Trophoblast cell (in vitro differentiated cells and primary cell): ENCODE measurements at regions not wholly inside any gene's neighbourhood (a gene's known extent, or its start where the extent isn't known, plus 50 kb on each side); places are given as distances from the start of the nearest gene placed in this dataset.

Experiments used
- DNase-seq, 2 donors: peaks; one replicate each; pipeline ENCODE4 v3.0.0-alpha.2; 2016
- H2AFZ ChIP-seq: 2 replicates; pipeline ENCODE4 v1.6.1; 2013; ENCODE audit warnings: low read length, moderate library complexity, mild to moderate bottlenecking; ENCODE audit not compliant: insufficient read depth, poor library complexity
- H2AK5ac ChIP-seq: 2 replicates; pipeline ENCODE4 v1.6.1; 2013; ENCODE audit warnings: mild to moderate bottlenecking, low read length
- H2BK120ac ChIP-seq: 2 replicates; pipeline ENCODE4 v1.6.1; 2013; ENCODE audit warnings: low read length, mild to moderate bottlenecking, moderate library complexity; ENCODE audit not compliant: insufficient read depth, poor library complexity
- H2BK12ac ChIP-seq: 2 replicates; pipeline ENCODE4 v1.6.1; 2013; ENCODE audit warnings: mild to moderate bottlenecking, low read length, moderate library complexity
- H2BK5ac ChIP-seq: 2 replicates; pipeline ENCODE4 v1.6.1; 2013; ENCODE audit warnings: low read length, low read depth, moderate library complexity, mild to moderate bottlenecking; ENCODE audit not compliant: poor library complexity
- H3K14ac ChIP-seq: 2 replicates; pipeline ENCODE4 v1.6.1; 2013; ENCODE audit warnings: mild to moderate bottlenecking, low read length
- H3K18ac ChIP-seq: 2 replicates; pipeline ENCODE4 v1.6.1; 2013; ENCODE audit warnings: mild to moderate bottlenecking, low read length
- H3K23ac ChIP-seq: 2 replicates; pipeline ENCODE4 v1.6.1; 2013; ENCODE audit warnings: low read length
- H3K27ac ChIP-seq: 2 replicates; pipeline ENCODE4 v1.5.1; 2013; ENCODE audit warnings: low read depth, mild to moderate bottlenecking, inconsistent platforms, low read length, moderate library complexity
- H3K27me3 ChIP-seq: 2 replicates; pipeline ENCODE4 v1.6.1; 2013; ENCODE audit warnings: inconsistent platforms, mild to moderate bottlenecking, low read length, moderate library complexity; ENCODE audit not compliant: insufficient read depth
- H3K36me3 ChIP-seq, 2 experiments: 1 replicate in 1 of 2; 2 replicates in 1 of 2; pipeline ENCODE4 v1.6.1; 2013; ENCODE audit warnings: low read length in 2 of 2, mild to moderate bottlenecking in 2 of 2, moderate library complexity in 1 of 2; ENCODE audit not compliant: insufficient read depth in 2 of 2, control insufficient read depth in 1 of 2
- H3K4ac ChIP-seq: 2 replicates; pipeline ENCODE4 v1.6.1; 2013; ENCODE audit warnings: low read depth, mild to moderate bottlenecking, low read length, moderate library complexity
- H3K4me1 ChIP-seq, 2 experiments: 1 replicate in 1 of 2; 2 replicates in 1 of 2; pipeline ENCODE4 v1.6.1; 2013; ENCODE audit warnings: low read length in 2 of 2, mild to moderate bottlenecking in 2 of 2, moderate library complexity in 1 of 2; ENCODE audit not compliant: insufficient read depth in 2 of 2, control insufficient read depth in 1 of 2
- H3K4me2 ChIP-seq: 2 replicates; pipeline ENCODE4 v1.6.1; 2013; ENCODE audit warnings: inconsistent platforms, mild to moderate bottlenecking, low read length, moderate library complexity
- H3K4me3 ChIP-seq: 2 replicates; pipeline ENCODE4 v1.5.1; 2013; ENCODE audit warnings: mild to moderate bottlenecking, low read depth, low read length, inconsistent platforms
- H3K79me1 ChIP-seq: one replicate; pipeline ENCODE4 v1.6.1; 2013; ENCODE audit warnings: low read length
- H3K79me2 ChIP-seq: 2 replicates; pipeline ENCODE4 v1.6.1; 2013; ENCODE audit warnings: low read length, mild to moderate bottlenecking; ENCODE audit not compliant: control insufficient read depth, insufficient read depth, poor library complexity
- H3K9ac ChIP-seq: 2 replicates; pipeline ENCODE4 v1.6.1; 2013; ENCODE audit warnings: mild to moderate bottlenecking, low read length
- H3K9me3 ChIP-seq: 2 replicates; pipeline ENCODE4 v1.6.1; 2013; ENCODE audit warnings: low read depth, mild to moderate bottlenecking, control low read depth, inconsistent platforms, low read length; ENCODE audit not compliant: insufficient read depth
- H4K12ac ChIP-seq: 2 replicates; pipeline ENCODE4 v1.6.1; 2013; ENCODE audit warnings: low read depth, mild to moderate bottlenecking, low read length, moderate library complexity
- H4K8ac ChIP-seq: 2 replicates; pipeline ENCODE4 v1.6.1; 2013; ENCODE audit warnings: low read depth, mild to moderate bottlenecking, low read length, moderate library complexity
- H4K91ac ChIP-seq: one replicate; pipeline ENCODE4 v1.6.1; 2013; ENCODE audit warnings: low read depth, mild to moderate bottlenecking, low read length, moderate library complexity
- WGBS: extraction: QIAGEN DNeasy Blood & Tissue Kit; methylation state at CpG from one replicate; pipeline ENCODE4 v1.1.7; 2013; ENCODE audit warnings: missing lambda C conversion rate; ENCODE audit not compliant: insufficient read length, insufficient coverage; ENCODE audit errors: extremely low coverage; 5-methylcytosine and 5-hydroxymethylcytosine counted together

DNA sequence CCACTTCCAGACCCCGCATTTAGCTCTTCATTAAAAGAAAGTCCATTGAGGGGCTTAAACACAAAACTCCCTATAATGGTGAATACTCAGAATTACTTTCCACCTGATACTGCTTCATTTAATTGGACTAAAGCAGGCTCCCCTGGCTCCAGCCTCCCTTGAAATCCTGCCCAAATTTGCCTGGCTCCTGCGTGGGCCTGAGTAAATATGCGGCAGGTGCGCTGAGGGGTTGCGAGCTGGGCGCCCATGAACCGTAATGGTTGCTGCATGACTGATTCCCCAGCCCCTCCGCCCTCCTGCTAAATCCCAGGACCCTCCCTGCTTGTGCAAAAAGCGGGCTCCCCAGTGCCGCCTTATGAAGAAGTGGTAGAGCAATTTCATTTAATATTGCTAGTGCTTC is 639.7 kb downstream of the BNC2 start:
- no peak overlapping the region for H4K91ac ChIP-seq
- H3K14ac ChIP-seq, result no peak overlapping the region
- H2AFZ ChIP-seq, result no peak overlapping the region
- H2BK5ac ChIP-seq, result no peak overlapping the region
- no peak overlapping the region for H4K8ac ChIP-seq
- H3K23ac ChIP-seq, result no peak overlapping the region
- H3K4me3 ChIP-seq, result no peak overlapping the region
- no peaks in the 10 kb centered on the region for H3K79me2 ChIP-seq
- no peak overlapping the region for H2AK5ac ChIP-seq
- no peak for DNase-seq
- no peaks in the 10 kb centered on the region for H3K4me1 ChIP-seq
- no peaks in the 10 kb centered on the region for H3K79me1 ChIP-seq
- no peaks in the 10 kb centered on the region for H3K27me3 ChIP-seq
- no peak overlapping the region for H3K27ac ChIP-seq
- H3K18ac ChIP-seq, result no peak overlapping the region
- peaks cover 3% of the 10 kb centered on the region for H3K9me3 ChIP-seq
- H3K9ac ChIP-seq, result no peak overlapping the region
- no peak overlapping the region for H3K4me2 ChIP-seq
- WGBS, result no CpG with 5 or more reads among the region's 10 CpGs
- no peaks in the 10 kb centered on the region for H3K36me3 ChIP-seq
- H3K4ac ChIP-seq, result no peak overlapping the region
- no peak overlapping the region for H2BK12ac ChIP-seq
- no peak overlapping the region for H4K12ac ChIP-seq
- no peak overlapping the region for H2BK120ac ChIP-seq

DNA sequence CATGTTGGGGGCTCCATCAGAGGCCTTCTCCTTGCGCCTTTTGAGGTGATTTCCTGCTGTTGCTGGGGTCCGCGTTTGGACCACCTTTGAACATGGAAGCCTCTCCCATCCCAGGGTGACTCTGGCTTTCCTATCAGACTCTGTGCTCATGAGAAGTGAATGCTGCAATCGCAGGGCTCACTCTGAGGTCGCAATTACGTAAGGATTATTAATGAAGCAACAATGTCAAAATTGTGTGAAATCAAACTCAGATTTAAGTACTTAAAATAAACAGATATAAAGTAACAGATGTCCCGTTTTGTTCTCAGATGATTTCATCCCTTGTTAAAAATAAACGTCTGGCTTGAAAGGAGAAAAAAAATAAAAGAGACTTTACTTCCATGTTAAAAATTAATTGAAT is 634.2 kb downstream of the BNC2 start:
- H3K4ac ChIP-seq, result no peak overlapping the region
- H4K12ac ChIP-seq, result no peak overlapping the region
- no peak overlapping the region for H3K4me3 ChIP-seq
- H3K36me3 ChIP-seq, result no peaks in the 10 kb centered on the region
- H3K9me3 ChIP-seq, result peaks cover 3% of the 10 kb centered on the region
- H3K23ac ChIP-seq, result no peak overlapping the region
- peaks cover 6% of the 10 kb centered on the region for H3K79me1 ChIP-seq
- H3K4me2 ChIP-seq, result no peak overlapping the region
- H3K79me2 ChIP-seq, result no peaks in the 10 kb centered on the region
- no peak overlapping the region for H3K14ac ChIP-seq
- no peak overlapping the region for H2BK120ac ChIP-seq
- H2BK5ac ChIP-seq, result no peak overlapping the region
- H2BK12ac ChIP-seq, result no peak overlapping the region
- no peak overlapping the region for H4K8ac ChIP-seq
- H2AK5ac ChIP-seq, result no peak overlapping the region
- H3K4me1 ChIP-seq, result peaks cover 2 to 4% of the 10 kb centered on the region in 2 experiments
- no CpG with 5 or more reads among the region's 8 CpGs for WGBS
- no peak overlapping the region for H3K18ac ChIP-seq
- H2AFZ ChIP-seq, result no peak overlapping the region
- H3K9ac ChIP-seq, result no peak overlapping the region
- no peak for DNase-seq
- no peaks in the 10 kb centered on the region for H3K27me3 ChIP-seq
- no peak overlapping the region for H4K91ac ChIP-seq
- H3K27ac ChIP-seq, result no peak overlapping the region

DNA sequence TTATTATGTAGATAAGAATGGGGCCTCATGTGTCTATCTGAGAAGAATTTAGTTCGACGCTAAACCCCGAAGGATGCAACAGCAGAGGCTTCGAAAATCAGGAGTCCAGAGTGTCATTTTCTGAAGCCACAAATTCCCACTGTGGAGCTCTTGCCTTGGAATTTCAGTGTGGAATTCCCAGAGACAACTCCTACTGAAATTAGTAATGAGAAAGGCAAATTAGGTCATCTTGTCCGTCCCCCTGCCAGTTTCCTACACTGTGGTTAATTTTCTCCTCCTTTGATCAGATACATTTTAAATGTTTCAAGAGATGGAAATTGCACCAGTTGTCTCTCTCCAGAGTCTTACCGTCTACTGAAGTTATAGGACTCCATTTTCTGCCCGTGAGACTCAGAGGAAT is 633.6 kb downstream of the BNC2 start:
- H3K27ac ChIP-seq, result no peak overlapping the region
- H3K36me3 ChIP-seq, result no peaks in the 10 kb centered on the region
- no peaks in the 10 kb centered on the region for H3K27me3 ChIP-seq
- H3K4me1 ChIP-seq, result peaks cover 7 to 9% of the 10 kb centered on the region in 2 experiments
- no peak overlapping the region for H3K18ac ChIP-seq
- no peak overlapping the region for H4K8ac ChIP-seq
- no peaks in the 10 kb centered on the region for H3K79me2 ChIP-seq
- H2BK12ac ChIP-seq, result no peak overlapping the region
- no peak overlapping the region for H3K9ac ChIP-seq
- WGBS, result no CpG with 5 or more reads among the region's 7 CpGs
- H4K12ac ChIP-seq, result no peak overlapping the region
- H2AFZ ChIP-seq, result no peak overlapping the region
- H4K91ac ChIP-seq, result no peak overlapping the region
- H3K4ac ChIP-seq, result no peak overlapping the region
- H3K9me3 ChIP-seq, result peaks cover 3% of the 10 kb centered on the region
- no peak overlapping the region for H2BK5ac ChIP-seq
- no peak overlapping the region for H2AK5ac ChIP-seq
- no peak overlapping the region for H3K4me2 ChIP-seq
- no peak overlapping the region for H3K14ac ChIP-seq
- H3K4me3 ChIP-seq, result no peak overlapping the region
- no peak overlapping the region for H2BK120ac ChIP-seq
- no peak for DNase-seq
- H3K23ac ChIP-seq, result no peak overlapping the region
- peaks cover 7% of the 10 kb centered on the region for H3K79me1 ChIP-seq

DNA sequence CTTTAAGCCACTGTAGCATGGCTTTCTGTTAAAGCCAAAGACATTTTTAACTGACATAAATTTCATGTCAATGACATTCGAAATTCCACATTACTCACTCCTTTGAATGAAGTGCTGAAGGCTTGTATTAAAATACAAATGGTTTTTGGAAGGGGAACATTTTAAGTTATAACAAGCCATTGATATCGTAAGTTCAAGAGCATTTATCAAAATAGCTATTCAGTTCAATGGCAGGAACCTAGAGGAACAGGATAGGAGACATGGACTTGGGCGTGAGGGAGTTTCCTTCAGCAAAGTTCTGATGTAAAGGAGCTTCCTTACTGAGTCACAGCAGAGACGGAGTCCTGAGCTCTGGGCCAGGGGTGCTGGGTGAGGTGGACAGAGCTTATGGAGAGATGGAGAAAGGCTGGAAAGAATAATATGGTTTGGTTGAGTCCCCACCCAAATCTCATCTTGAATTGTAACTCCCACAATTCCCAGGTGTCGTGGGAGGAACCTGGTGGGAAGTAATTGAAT is 631.8 kb downstream of the BNC2 start:
- Histone ChIP-seq H2BK120ac (no peak overlapping the region), H4K8ac (no peak overlapping the region), H2AK5ac (no peak overlapping the region), H3K4ac (no peak overlapping the region), H2BK12ac (no peak overlapping the region), H3K4me3 (no peak overlapping the region), H3K36me3 (no peaks in the 10 kb centered on the region), H2AFZ (no peak overlapping the region), H3K79me1 (peaks cover 11% of the 10 kb centered on the region), H3K9ac (no peak overlapping the region), H2BK5ac (no peak overlapping the region), H4K91ac (no peak overlapping the region), H3K4me2 (no peak overlapping the region), H3K9me3 (peaks cover 2% of the 10 kb centered on the region), H3K27ac (no peak overlapping the region), H4K12ac (no peak overlapping the region), H3K14ac (no peak overlapping the region), H3K79me2 (no peaks in the 10 kb centered on the region), H3K18ac (no peak overlapping the region), H3K27me3 (no peaks in the 10 kb centered on the region), H3K4me1 (peaks cover 14 to 16% of the 10 kb centered on the region in 2 experiments), H3K23ac (no peak overlapping the region)
- WGBS, result no CpG with 5 or more reads among the region's 5 CpGs
- no peak for DNase-seq
